ENCODE measurements at regions not wholly inside any gene's neighbourhood (a gene's known extent, or its start where the extent isn't known, plus 50 kb on each side); places are given as distances from the start of the nearest gene placed in this dataset.
A peak's percentile ranks its signal among the peaks of the same experiment; 100 is the strongest.

GRCh38 chrX:5051831-5052491 is 1176.7 kb downstream of the NLGN4X start:
- Histone ChIP-seq H3K27me3 (ENCODE audit: control insufficient read depth, insufficient read depth, low read length) (no peaks in the 10 kb centered on the region), H3K36me3 (ENCODE audit: control insufficient read depth, insufficient read depth, low read length) (no peaks in the 10 kb centered on the region), H3K4me3 (ENCODE audit: low read depth, low read length) (no peak overlapping the region)
- peak; percentile 71 for DNase-seq (ENCODE audit: low read depth)
- TF ChIP-seq CTCF (IDR thresholded peaks at IDR 0.05; ENCODE audit: insufficient read depth, low read length, poor library complexity, severe bottlenecking): no peak

GRCh38 chrX:5042563-5042962 is 1186.1 kb downstream of the NLGN4X start:
- no peak overlapping the region for H3K4me3 ChIP-seq (ENCODE audit: low read depth, low read length)
- no peak for DNase-seq (ENCODE audit: low read depth)
- no peak for TF ChIP-seq CTCF (IDR thresholded peaks at IDR 0.05; ENCODE audit: insufficient read depth, low read length, poor library complexity, severe bottlenecking)
- no peaks in the 10 kb centered on the region for H3K27me3 ChIP-seq (ENCODE audit: control insufficient read depth, insufficient read depth, low read length)
- H3K36me3 ChIP-seq (ENCODE audit: control insufficient read depth, insufficient read depth, low read length): no peaks in the 10 kb centered on the region

- no peaks in the 10 kb centered on the region for H3K36me3 ChIP-seq (ENCODE audit: control insufficient read depth, insufficient read depth, low read length)
- no peaks in the 10 kb centered on the region for H3K27me3 ChIP-seq (ENCODE audit: control insufficient read depth, insufficient read depth, low read length)
- no peak for DNase-seq (ENCODE audit: low read depth)
- TF ChIP-seq CTCF (IDR thresholded peaks at IDR 0.05; ENCODE audit: insufficient read depth, low read length, poor library complexity, severe bottlenecking): no peak
- H3K4me3 ChIP-seq (ENCODE audit: low read depth, low read length): no peak overlapping the region
These were observed 1196.9 kb downstream of the NLGN4X start for GRCh38 chrX:5031792-5032191.

- no peak for DNase-seq (ENCODE audit: low read depth)
- TF ChIP-seq CTCF (IDR thresholded peaks at IDR 0.05; ENCODE audit: insufficient read depth, low read length, poor library complexity, severe bottlenecking): no peak
- Histone ChIP-seq H3K4me3 (ENCODE audit: low read depth, low read length) (no peak overlapping the region), H3K27me3 (ENCODE audit: control insufficient read depth, insufficient read depth, low read length) (no peaks in the 10 kb centered on the region), H3K36me3 (ENCODE audit: control insufficient read depth, insufficient read depth, low read length) (no peaks in the 10 kb centered on the region)
These were observed 1213.2 kb downstream of the NLGN4X start for GRCh38 chrX:5015451-5015850.

GRCh38 chrX:4994855-4995254 is 1233.8 kb downstream of the NLGN4X start:
- DNase-seq (ENCODE audit: low read depth): no peak
- Histone ChIP-seq H3K4me3 (ENCODE audit: low read depth, low read length) (no peak overlapping the region), H3K27me3 (ENCODE audit: control insufficient read depth, insufficient read depth, low read length) (no peaks in the 10 kb centered on the region), H3K36me3 (ENCODE audit: control insufficient read depth, insufficient read depth, low read length) (no peaks in the 10 kb centered on the region)
- no peak for TF ChIP-seq CTCF (IDR thresholded peaks at IDR 0.05; ENCODE audit: insufficient read depth, low read length, poor library complexity, severe bottlenecking)

- no peak for DNase-seq (ENCODE audit: low read depth)
- Histone ChIP-seq H3K4me3 (ENCODE audit: low read depth, low read length) (no peak overlapping the region), H3K36me3 (ENCODE audit: control insufficient read depth, insufficient read depth, low read length) (no peaks in the 10 kb centered on the region), H3K27me3 (ENCODE audit: control insufficient read depth, insufficient read depth, low read length) (no peaks in the 10 kb centered on the region)
- no peak for TF ChIP-seq CTCF (IDR thresholded peaks at IDR 0.05; ENCODE audit: insufficient read depth, low read length, poor library complexity, severe bottlenecking)
These were observed 1250.1 kb downstream of the NLGN4X start for GRCh38 chrX:4978613-4979012.

Data from kidney epithelial cell (primary cell).